A673 (cell line): ENCODE measurements at regions not wholly inside any gene's neighbourhood (a gene's known extent, or its start where the extent isn't known, plus 50 kb on each side); places are given as distances from the start of the nearest gene placed in this dataset.

ENCODE experiments used
- BruUV-seq: library from RNA; stranded (reverse); fragments of 400-500 nt; replicated peaks from 2 replicates; lab custom pipeline; 2021; lab: Mats Ljungman, UMichigan
- CTCF ChIA-PET: fragments of 300-600 bp; sonication (Branson Sonifier 250); formaldehyde crosslinking; loops from one replicate; lab custom pipeline; 2022; ENCODE audit warnings: antibody characterized with exemption; lab: Charles Lee
- POLR2A ChIA-PET: fragments of 300-600 bp; sonication (Branson Sonifier 250); formaldehyde crosslinking; loops from one replicate; lab custom pipeline; 2022; ENCODE audit warnings: antibody characterized with exemption; ENCODE audit not compliant: low non-redundant PET; lab: Charles Lee
- DNase-seq: peaks from one replicate; pipeline ENCODE4 v3.0.0-alpha.2; 2015; ENCODE audit warnings: low spot score
- H3K27ac ChIP-seq: fragments of 200-600 bp; sonication (generic); 2 replicates; pipeline ENCODE4 v1.5.1; 2016; ENCODE audit warnings: mixed run types, low read depth, mild to moderate bottlenecking, mixed read lengths, antibody characterized with exemption, low read length; ENCODE audit not compliant: poor library complexity, severe bottlenecking
- H3K27me3 ChIP-seq: fragments of 200-600 bp; sonication (generic); replicated peaks from 2 replicates; pipeline ENCODE4 v1.6.1; 2017; ENCODE audit warnings: mixed run types, low read depth, mild to moderate bottlenecking, mixed read lengths, antibody characterized with exemption, low read length; ENCODE audit not compliant: insufficient read depth, poor library complexity
- H3K36me3 ChIP-seq: fragments of 200-600 bp; sonication (generic); 2 replicates; pipeline ENCODE4 v1.6.1; 2016; ENCODE audit warnings: mixed run types, mild to moderate bottlenecking, mixed read lengths, antibody characterized with exemption, low read length; ENCODE audit not compliant: insufficient read depth, poor library complexity, severe bottlenecking
- H3K4me1 ChIP-seq: fragments of 200-600 bp; sonication (generic); 2 replicates; pipeline ENCODE4 v1.6.1; 2017; ENCODE audit warnings: mixed run types, mild to moderate bottlenecking, mixed read lengths, antibody characterized with exemption, low read length; ENCODE audit not compliant: insufficient read depth, poor library complexity, severe bottlenecking
- H3K4me3 ChIP-seq: fragments of 200-600 bp; sonication (generic); 2 replicates; pipeline ENCODE4 v1.5.1; 2016; ENCODE audit warnings: low read depth, mixed run types, mild to moderate bottlenecking, mixed read lengths, low read length; ENCODE audit not compliant: poor library complexity, severe bottlenecking
- H3K9me3 ChIP-seq: fragments of 200-600 bp; sonication (generic); 2 replicates; pipeline ENCODE4 v1.6.1; 2016; ENCODE audit warnings: mixed run types, low read depth, mild to moderate bottlenecking, mixed read lengths, antibody characterized with exemption, low read length; ENCODE audit not compliant: poor library complexity, severe bottlenecking
- EZH2 ChIP-seq: fragments of 200-600 bp; sonication (generic); IDR thresholded peaks from 2 replicates; pipeline ENCODE4 v1.6.1; 2017; ENCODE audit warnings: borderline replicate concordance, low read depth, mild to moderate bottlenecking, mixed read lengths, antibody characterized with exemption, low read length; ENCODE audit not compliant: poor library complexity, severe bottlenecking
- intact Hi-C: fragments of 100-400 bp; cut with micrococcal nuclease; formaldehyde crosslinking; loops from one replicate; pipeline ENCODE4 v1.10.0; 2022; ENCODE audit not compliant: unreplicated experiment
- TF ChIP-seq, protein P1 (sequence below): fragments of 300-800, 200-600 bp; sonication (generic); conservative IDR thresholded peaks from 2 replicates; pipeline ENCODE4 v1.5.1; 2017; ENCODE audit warnings: low read depth, mild to moderate bottlenecking, antibody characterized with exemption, low read length, moderate library complexity, mixed read lengths

DNA sequence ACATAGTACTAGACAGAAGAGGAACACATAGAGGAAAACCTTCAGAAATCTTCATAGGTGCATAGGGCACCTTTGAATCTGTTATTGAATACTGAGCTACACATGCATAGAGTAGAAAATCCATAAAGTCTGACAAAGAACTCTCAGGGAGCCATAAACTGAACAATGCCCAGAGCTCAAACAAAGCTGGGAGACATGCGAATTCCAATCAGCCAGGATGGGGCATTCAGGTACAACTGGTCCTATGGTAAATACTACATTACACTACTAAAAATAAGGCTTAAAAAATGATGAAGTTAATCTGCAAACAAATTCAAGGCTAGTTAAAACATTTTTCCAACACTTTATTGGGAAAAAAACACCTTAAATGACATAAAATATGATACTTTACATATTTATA is 259.7 kb downstream of the DIO2 start:
- Histone ChIP-seq H3K27ac (no peak overlapping the region), H3K4me1 (no peaks in the 10 kb centered on the region), H3K9me3 (no peaks in the 10 kb centered on the region), H3K36me3 (no peaks in the 10 kb centered on the region), H3K27me3 (no peaks in the 10 kb centered on the region), H3K4me3 (no peak overlapping the region)
- no peak for DNase-seq
- POLR2A ChIA-PET: interaction anchor here (0.7 kb wide), 1 partner anchor 109 kb away, joined by 3 read pairs; no protein-coding TSS in a partner anchor
- no peak for TF ChIP-seq EZH2
- TF ChIP-seq, protein P1, sequence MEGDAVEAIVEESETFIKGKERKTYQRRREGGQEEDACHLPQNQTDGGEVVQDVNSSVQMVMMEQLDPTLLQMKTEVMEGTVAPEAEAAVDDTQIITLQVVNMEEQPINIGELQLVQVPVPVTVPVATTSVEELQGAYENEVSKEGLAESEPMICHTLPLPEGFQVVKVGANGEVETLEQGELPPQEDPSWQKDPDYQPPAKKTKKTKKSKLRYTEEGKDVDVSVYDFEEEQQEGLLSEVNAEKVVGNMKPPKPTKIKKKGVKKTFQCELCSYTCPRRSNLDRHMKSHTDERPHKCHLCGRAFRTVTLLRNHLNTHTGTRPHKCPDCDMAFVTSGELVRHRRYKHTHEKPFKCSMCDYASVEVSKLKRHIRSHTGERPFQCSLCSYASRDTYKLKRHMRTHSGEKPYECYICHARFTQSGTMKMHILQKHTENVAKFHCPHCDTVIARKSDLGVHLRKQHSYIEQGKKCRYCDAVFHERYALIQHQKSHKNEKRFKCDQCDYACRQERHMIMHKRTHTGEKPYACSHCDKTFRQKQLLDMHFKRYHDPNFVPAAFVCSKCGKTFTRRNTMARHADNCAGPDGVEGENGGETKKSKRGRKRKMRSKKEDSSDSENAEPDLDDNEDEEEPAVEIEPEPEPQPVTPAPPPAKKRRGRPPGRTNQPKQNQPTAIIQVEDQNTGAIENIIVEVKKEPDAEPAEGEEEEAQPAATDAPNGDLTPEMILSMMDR: no peak
- CTCF ChIA-PET: no interaction called here
- no TSS peak for BruUV-seq
- intact Hi-C loops: no loop called here

DNA sequence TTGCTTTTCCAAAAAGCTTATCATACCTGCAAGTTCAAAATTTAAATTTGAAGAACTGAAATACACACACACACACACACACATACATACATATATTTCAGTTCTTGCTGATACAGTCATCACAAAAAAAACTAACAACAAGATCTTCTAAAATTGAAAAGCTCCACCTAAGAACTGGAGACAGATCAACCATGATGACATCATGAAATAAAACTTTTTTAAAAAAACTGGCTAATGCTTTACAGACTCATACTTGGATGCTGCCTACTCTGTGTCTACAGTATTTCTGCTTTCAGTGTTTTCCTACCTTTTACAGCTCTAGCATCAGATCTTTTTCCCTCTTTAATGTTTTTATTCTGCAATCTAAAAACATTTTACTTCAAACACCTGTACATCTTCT is 261.4 kb downstream of the DIO2 start:
- Histone ChIP-seq H3K36me3 (no peaks in the 10 kb centered on the region), H3K4me3 (no peak overlapping the region), H3K27ac (no peak overlapping the region), H3K27me3 (no peaks in the 10 kb centered on the region), H3K9me3 (no peaks in the 10 kb centered on the region), H3K4me1 (no peaks in the 10 kb centered on the region)
- intact Hi-C loops: no loop called here
- no peak for TF ChIP-seq EZH2
- TF ChIP-seq, protein P1: no peak
- ChIA-PET CTCF (no interaction called here), POLR2A (interaction anchor here (0.6 kb wide), 1 partner anchor 368 kb away, joined by 3 read pairs; no protein-coding TSS in a partner anchor)
- BruUV-seq: no TSS peak
- DNase-seq: no peak

DNA sequence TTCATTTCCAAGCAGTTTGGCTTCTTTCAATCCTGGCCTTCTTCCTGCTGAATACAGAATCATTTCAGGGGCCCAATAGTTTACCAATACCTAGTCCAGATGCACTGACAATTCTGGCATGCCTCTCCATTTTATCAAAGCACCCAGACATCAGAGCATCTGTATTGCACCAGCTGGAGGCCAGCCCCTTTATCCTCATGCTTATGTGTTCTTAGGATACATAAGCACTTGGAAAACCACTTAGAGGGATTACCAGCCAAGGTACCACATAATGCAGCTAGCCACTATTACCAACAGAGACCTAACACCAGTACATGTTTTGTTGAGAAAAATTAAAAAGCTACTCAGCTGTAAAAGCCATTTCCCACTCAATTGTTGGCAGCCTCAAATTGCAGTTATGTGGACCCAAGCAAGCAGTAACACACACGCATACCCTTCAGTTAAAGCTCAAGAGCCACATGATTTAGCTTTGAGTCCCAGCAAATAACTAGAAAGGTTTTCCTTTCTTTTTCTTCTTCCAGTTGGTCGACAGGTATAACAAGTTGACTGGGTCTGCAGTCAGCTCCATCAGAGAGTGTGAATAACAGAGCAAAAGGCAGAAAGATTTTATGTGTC is 263.8 kb downstream of the DIO2 start:
- Histone ChIP-seq H3K27me3 (no peaks in the 10 kb centered on the region), H3K9me3 (no peaks in the 10 kb centered on the region), H3K4me1 (no peaks in the 10 kb centered on the region), H3K36me3 (no peaks in the 10 kb centered on the region), H3K27ac (no peak overlapping the region), H3K4me3 (no peak overlapping the region)
- ChIA-PET POLR2A (no interaction called here), CTCF (no interaction called here)
- DNase-seq: no peak
- TF ChIP-seq, protein P1: no peak
- no peak for TF ChIP-seq EZH2
- intact Hi-C loops: no loop called here
- BruUV-seq: no TSS peak
